OCI-LY1 (cell line): ENCODE measurements at regions not wholly inside any gene's neighbourhood (a gene's known extent, or its start where the extent isn't known, plus 50 kb on each side); places are given as distances from the start of the nearest gene placed in this dataset.

ENCODE experiments used
- H2AFZ ChIP-seq: fragments of 200-600 bp; sonication (generic), shearing (Covaris generic); 2 replicates; pipeline ENCODE4 v1.6.0; 2014; ENCODE audit warnings: antibody characterized with exemption, mild to moderate bottlenecking, low read length
- H3F3A ChIP-seq: fragments of 200-600 bp; sonication (generic), shearing (Covaris generic); 2 replicates; pipeline ENCODE4 v1.6.0; 2014; ENCODE audit warnings: mild to moderate bottlenecking, antibody characterized with exemption, low read length, moderate library complexity; ENCODE audit not compliant: insufficient read depth
- H3K27ac ChIP-seq: fragments of 200-600 bp; sonication (generic); 2 replicates; pipeline ENCODE4 v1.5.1; 2014; ENCODE audit warnings: low read length, mixed run types, mild to moderate bottlenecking, low read depth; ENCODE audit not compliant: poor library complexity, severe bottlenecking
- H3K27me3 ChIP-seq: fragments of 200-600 bp; sonication (generic); 2 replicates; pipeline ENCODE4 v1.6.0; 2014; ENCODE audit warnings: antibody characterized with exemption, mild to moderate bottlenecking, low read length, moderate library complexity; ENCODE audit not compliant: insufficient read depth
- H3K36me3 ChIP-seq: fragments of 200-600 bp; sonication (generic); 2 replicates; pipeline ENCODE4 v1.6.1; 2014; ENCODE audit warnings: mild to moderate bottlenecking, antibody characterized with exemption, low read length, moderate library complexity, mixed read lengths; ENCODE audit not compliant: insufficient read depth
- H3K4me1 ChIP-seq: fragments of 200-600 bp; sonication (generic); 2 replicates; pipeline ENCODE4 v1.5.1; 2014; ENCODE audit warnings: mild to moderate bottlenecking, low read length, moderate library complexity; ENCODE audit not compliant: insufficient read depth, severe bottlenecking
- H3K4me2 ChIP-seq: fragments of 200-600 bp; sonication (generic), shearing (Covaris generic); 2 replicates; pipeline ENCODE4 v1.6.1; 2014; ENCODE audit warnings: low read length
- H3K4me3 ChIP-seq: fragments of 200-600 bp; sonication (generic); 2 replicates; pipeline ENCODE4 v1.5.1; 2014; ENCODE audit warnings: low read length, low read depth, mild to moderate bottlenecking, mixed read lengths; ENCODE audit not compliant: poor library complexity, severe bottlenecking
- H3K79me2 ChIP-seq: fragments of 200-600 bp; shearing (Covaris generic); 2 replicates; pipeline ENCODE4 v1.6.1; 2016; ENCODE audit warnings: mixed run types, low read length, mixed read lengths; ENCODE audit not compliant: insufficient read depth
- H3K9ac ChIP-seq: fragments of 200-600 bp; sonication (generic), shearing (Covaris generic); 2 replicates; pipeline ENCODE4 v1.6.1; 2014; ENCODE audit warnings: mild to moderate bottlenecking, low read length, mixed read lengths
- H3K9me2 ChIP-seq: fragments of 200-600 bp; sonication (generic), shearing (Covaris generic); 2 replicates; pipeline ENCODE4 v1.6.1; 2014; ENCODE audit warnings: low read depth, mild to moderate bottlenecking, low read length, mixed read lengths
- H3K9me3 ChIP-seq: fragments of 200-600 bp; shearing (Covaris generic); 2 replicates; pipeline ENCODE4 v1.6.1; 2014; ENCODE audit warnings: low read length, mixed read lengths
- H4K20me1 ChIP-seq: fragments of 200-600 bp; sonication (generic), shearing (Covaris generic); 2 replicates; pipeline ENCODE4 v1.6.0; 2016; ENCODE audit warnings: mild to moderate bottlenecking, low read length; ENCODE audit not compliant: insufficient read depth
- CTCF ChIP-seq: fragments of 200-600 bp; sonication (generic), shearing (Covaris generic); IDR thresholded peaks from 2 replicates; pipeline ENCODE4 v1.5.1; 2017; ENCODE audit warnings: mild to moderate bottlenecking, antibody characterized with exemption, low read length, moderate library complexity, mixed read lengths
- EZH2 ChIP-seq: fragments of 200-600 bp; sonication (generic), shearing (Covaris generic); IDR thresholded peaks from 2 replicates; pipeline ENCODE4 v1.8.0; 2017; ENCODE audit warnings: borderline replicate concordance, mixed run types, mild to moderate bottlenecking, antibody characterized with exemption, low read length, moderate library complexity, mixed read lengths

GRCh38 chr3:113051787-113052186 is 61.0 kb downstream of the GTPBP8 start:
- Histone ChIP-seq H3K4me3 (no peak overlapping the region), H3K79me2 (no peaks in the 10 kb centered on the region), H3F3A (no peaks in the 10 kb centered on the region), H4K20me1 (no peaks in the 10 kb centered on the region), H3K4me1 (peaks cover 5% of the 10 kb centered on the region), H3K27me3 (no peaks in the 10 kb centered on the region), H2AFZ (no peak overlapping the region), H3K4me2 (no peak overlapping the region), H3K9me2 (no peaks in the 10 kb centered on the region), H3K9me3 (no peaks in the 10 kb centered on the region), H3K36me3 (no peaks in the 10 kb centered on the region), H3K27ac (no peak overlapping the region), H3K9ac (no peak overlapping the region)
- no peak for TF ChIP-seq EZH2
- TF ChIP-seq CTCF = no peak

GRCh38 chr3:113053169-113053568 is 62.4 kb downstream of the GTPBP8 start:
- Histone ChIP-seq H2AFZ (no peak overlapping the region), H3K4me2 (no peak overlapping the region), H3K27ac (no peak overlapping the region), H3F3A (no peaks in the 10 kb centered on the region), H3K9ac (no peak overlapping the region), H4K20me1 (no peaks in the 10 kb centered on the region), H3K9me3 (no peaks in the 10 kb centered on the region), H3K36me3 (no peaks in the 10 kb centered on the region), H3K4me1 (peaks cover 5% of the 10 kb centered on the region), H3K4me3 (no peak overlapping the region), H3K79me2 (no peaks in the 10 kb centered on the region), H3K27me3 (no peaks in the 10 kb centered on the region), H3K9me2 (no peaks in the 10 kb centered on the region)
- no peak for TF ChIP-seq CTCF
- no peak for TF ChIP-seq EZH2

- Histone ChIP-seq H3K27ac (no peak overlapping the region), H3K4me2 (no peak overlapping the region)
- TF ChIP-seq EZH2 (no peak), CTCF (no peak)
These were observed 63.8 kb downstream of the GTPBP8 start for GRCh38 chr3:113054552-113054951.

More at GRCh38 chr3:113054552-113054951, 63.8 kb downstream of the GTPBP8 start:
- no peaks in the 10 kb centered on the region for H3K36me3 ChIP-seq
- H2AFZ ChIP-seq = no peak overlapping the region
- H3K9me3 ChIP-seq = no peaks in the 10 kb centered on the region
- H4K20me1 ChIP-seq = no peaks in the 10 kb centered on the region
- peaks cover 5% of the 10 kb centered on the region for H3K4me1 ChIP-seq
- no peaks in the 10 kb centered on the region for H3K79me2 ChIP-seq
- H3K27me3 ChIP-seq = no peaks in the 10 kb centered on the region
- H3F3A ChIP-seq = no peaks in the 10 kb centered on the region
- H3K9me2 ChIP-seq = no peaks in the 10 kb centered on the region
- H3K4me3 ChIP-seq = no peak overlapping the region
- H3K9ac ChIP-seq = no peak overlapping the region
